GM19351 (cell line): ENCODE measurements at regions not wholly inside any gene's neighbourhood (a gene's known extent, or its start where the extent isn't known, plus 50 kb on each side); places are given as distances from the start of the nearest gene placed in this dataset.

Source experiments
- ATAC-seq: cut with Tn5 transposase; IDR thresholded peaks from one replicate; pipeline ENCODE4 v1.9.1; 2021; ENCODE audit warnings: mild to moderate bottlenecking, moderate library complexity; ENCODE audit not compliant: unreplicated experiment

- ATAC-seq = no peak
These were observed 173.5 kb upstream of the FN1 start for GRCh38 chr2:215609089-215610032.

GRCh38 chr2:215607766-215608165 is 171.9 kb upstream of the FN1 start:
- ATAC-seq = no peak

- no peak for ATAC-seq
These were observed 170.4 kb upstream of the FN1 start for GRCh38 chr2:215606219-215606618.

- ATAC-seq = no peak
These were observed 169.3 kb upstream of the FN1 start for GRCh38 chr2:215605214-215605613.

GRCh38 chr2:215604606-215605005 is 168.7 kb upstream of the FN1 start:
- no peak for ATAC-seq

- ATAC-seq = no peak
These were observed 167.6 kb upstream of the FN1 start for GRCh38 chr2:215603440-215603839.

- no peak for ATAC-seq
These were observed 167.1 kb upstream of the FN1 start for GRCh38 chr2:215602997-215603396.

- no peak for ATAC-seq
These were observed 166.3 kb upstream of the FN1 start for GRCh38 chr2:215601990-215602721.

- no peak for ATAC-seq
These were observed 165.7 kb upstream of the FN1 start for GRCh38 chr2:215601526-215601925.

GRCh38 chr2:215598376-215598975 is 162.6 kb upstream of the FN1 start:
- ATAC-seq = no peak

- no peak for ATAC-seq
These were observed 161.7 kb upstream of the FN1 start for GRCh38 chr2:215597577-215597976.

GRCh38 chr2:215594766-215595165 is 158.9 kb upstream of the FN1 start:
- no peak for ATAC-seq

GRCh38 chr2:215590010-215590745 is 154.3 kb upstream of the FN1 start:
- no peak for ATAC-seq

GRCh38 chr2:215583881-215584280 is 148.0 kb upstream of the FN1 start:
- ATAC-seq = no peak

- ATAC-seq = no peak
These were observed 143.9 kb upstream of the FN1 start for GRCh38 chr2:215579809-215580208.

GRCh38 chr2:215577356-215577755 is 141.5 kb upstream of the FN1 start:
- no peak for ATAC-seq

- ATAC-seq = no peak
These were observed 140.7 kb upstream of the FN1 start for GRCh38 chr2:215576572-215576971.

- no peak for ATAC-seq
These were observed 137.6 kb upstream of the FN1 start for GRCh38 chr2:215573496-215573895.

- no peak for ATAC-seq
These were observed 136.5 kb upstream of the FN1 start for GRCh38 chr2:215572341-215572848.

- ATAC-seq = no peak
These were observed 135.8 kb upstream of the FN1 start for GRCh38 chr2:215571689-215572088.

- ATAC-seq = peak; percentile 76
These were observed 131.6 kb upstream of the FN1 start for GRCh38 chr2:215567504-215567903.
